GM08714 (cell line): ENCODE measurements at regions not wholly inside any gene's neighbourhood (a gene's known extent, or its start where the extent isn't known, plus 50 kb on each side); places are given as distances from the start of the nearest gene placed in this dataset.

Experiments
- H3K4me3 ChIP-seq: fragments of 200-500 bp; sonication (Bioruptor generic); 2 replicates; pipeline ENCODE4 v1.5.1; 2014; ENCODE audit warnings: mild to moderate bottlenecking, low read length, inconsistent platforms
- ZNF274 ChIP-seq: IDR thresholded peaks from 2 replicates; pipeline ENCODE4 v1.6.1; 2012; ENCODE audit warnings: mild to moderate bottlenecking, low read depth, low read length

GRCh38 chr5:127233590-127233989 is 57.0 kb upstream of the MEGF10 start:
- H3K4me3 ChIP-seq, result no peak overlapping the region
- TF ChIP-seq ZNF274, result no peak

DNA sequence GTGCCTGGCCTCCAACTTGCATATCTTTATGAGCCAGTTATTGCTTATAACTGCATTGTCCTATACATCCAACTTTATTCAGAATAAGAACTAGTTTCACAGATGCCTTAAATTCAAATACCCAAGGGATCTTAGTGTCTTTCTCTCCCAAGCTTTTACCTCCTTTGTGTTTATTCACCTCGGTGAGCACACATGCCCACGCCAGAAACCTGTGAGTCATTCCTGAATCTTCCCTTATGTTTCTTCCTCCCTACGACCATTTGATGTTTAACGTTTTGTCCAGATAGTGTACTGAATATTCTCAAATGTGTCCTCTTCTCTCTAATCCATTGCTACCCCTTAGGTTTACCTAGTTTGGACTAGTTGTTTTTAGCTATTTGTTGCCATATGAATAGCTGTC is 55.5 kb upstream of the MEGF10 start:
- no peak for TF ChIP-seq ZNF274
- H3K4me3 ChIP-seq, result no peak overlapping the region

- TF ChIP-seq ZNF274, result no peak
- H3K4me3 ChIP-seq, result no peak overlapping the region
Measured at GRCh38 chr5:127236254-127236653, 54.3 kb upstream of the MEGF10 start.
